KMS-11 (cell line): ENCODE measurements at regions not wholly inside any gene's neighbourhood (a gene's known extent, or its start where the extent isn't known, plus 50 kb on each side); places are given as distances from the start of the nearest gene placed in this dataset.

ENCODE experiments used
- H2AFZ ChIP-seq: fragments of 200-600 bp; sonication (generic); 2 replicates; pipeline ENCODE4 v1.6.1; 2016; ENCODE audit warnings: antibody characterized with exemption, mixed run types, low read depth
- H3K27ac ChIP-seq: fragments of 200-600 bp; sonication (generic); 2 replicates; pipeline ENCODE4 v1.6.1; 2016; ENCODE audit warnings: mild to moderate bottlenecking, mixed run types
- H3K27me3 ChIP-seq: fragments of 200-600 bp; sonication (generic); 2 replicates; pipeline ENCODE4 v1.6.1; 2017; ENCODE audit warnings: mild to moderate bottlenecking, low read depth, mixed run types, moderate library complexity; ENCODE audit not compliant: insufficient read depth
- H3K36me3 ChIP-seq: fragments of 200-600 bp; sonication (generic); 2 replicates; pipeline ENCODE4 v1.6.1; 2017; ENCODE audit warnings: mild to moderate bottlenecking, mixed run types; ENCODE audit not compliant: insufficient read depth
- H3K4me1 ChIP-seq: fragments of 200-600 bp; sonication (generic); 2 replicates; pipeline ENCODE4 v1.6.1; 2016; ENCODE audit warnings: mild to moderate bottlenecking, low read depth, mixed run types; ENCODE audit not compliant: poor library complexity, severe bottlenecking
- H3K4me2 ChIP-seq: fragments of 200-600 bp; sonication (generic); 2 replicates; pipeline ENCODE4 v1.7.0; 2016; ENCODE audit warnings: mild to moderate bottlenecking, mixed run types
- H3K4me3 ChIP-seq: fragments of 200-600 bp; sonication (generic); IDR thresholded peaks from 2 replicates; pipeline ENCODE4 v1.6.1; 2017; ENCODE audit warnings: low read depth, low read length, mixed read lengths; ENCODE audit not compliant: insufficient read depth
- H3K79me2 ChIP-seq: fragments of 200-600 bp; sonication (generic); 2 replicates; pipeline ENCODE4 v1.6.1; 2016; ENCODE audit warnings: low read depth, mixed run types; ENCODE audit not compliant: insufficient read depth
- H3K9ac ChIP-seq: fragments of 200-600 bp; sonication (generic); 2 replicates; pipeline ENCODE4 v1.6.1; 2016; ENCODE audit warnings: mild to moderate bottlenecking, mixed run types
- H4K20me1 ChIP-seq: fragments of 200-600 bp; sonication (generic); 2 replicates; pipeline ENCODE4 v1.6.1; 2016; ENCODE audit warnings: mild to moderate bottlenecking, mixed run types; ENCODE audit not compliant: insufficient read depth
- CTCF ChIP-seq: fragments of 200-600 bp; sonication (generic); conservative IDR thresholded peaks from 2 replicates; pipeline ENCODE4 v1.6.1; 2017; ENCODE audit warnings: low read depth, mild to moderate bottlenecking, antibody characterized with exemption, low read length, moderate library complexity, mixed read lengths

DNA sequence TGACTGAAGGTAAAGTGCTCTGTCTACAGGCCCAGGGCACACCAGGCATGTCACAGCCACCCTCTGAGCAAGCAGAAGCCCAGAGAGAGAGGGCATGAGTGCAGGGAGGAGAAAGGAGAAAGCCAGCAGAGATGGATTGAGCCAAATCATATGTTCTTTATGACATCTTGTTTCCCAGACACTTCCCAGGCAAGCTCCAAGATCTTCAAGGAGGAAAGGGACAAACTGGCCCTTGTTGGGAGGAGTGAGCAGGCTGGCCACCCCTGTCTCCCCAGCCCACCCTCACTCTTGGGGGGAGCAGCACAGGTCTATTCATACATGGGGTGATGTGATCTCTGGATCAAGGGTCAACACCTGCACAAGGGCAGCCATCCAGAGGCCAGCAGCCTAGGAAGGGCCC, 298.8 kb downstream of the UQCRFS1 start:
- Histone ChIP-seq H3K4me2 (no peak overlapping the region), H3K36me3 (no peaks in the 10 kb centered on the region), H3K4me1 (no peaks in the 10 kb centered on the region), H3K4me3 (no peak overlapping the region), H3K27ac (no peak overlapping the region), H3K9ac (no peak overlapping the region), H2AFZ (no peak overlapping the region), H3K79me2 (no peaks in the 10 kb centered on the region), H4K20me1 (no peaks in the 10 kb centered on the region), H3K27me3 (no peaks in the 10 kb centered on the region)
- no peak for TF ChIP-seq CTCF

DNA sequence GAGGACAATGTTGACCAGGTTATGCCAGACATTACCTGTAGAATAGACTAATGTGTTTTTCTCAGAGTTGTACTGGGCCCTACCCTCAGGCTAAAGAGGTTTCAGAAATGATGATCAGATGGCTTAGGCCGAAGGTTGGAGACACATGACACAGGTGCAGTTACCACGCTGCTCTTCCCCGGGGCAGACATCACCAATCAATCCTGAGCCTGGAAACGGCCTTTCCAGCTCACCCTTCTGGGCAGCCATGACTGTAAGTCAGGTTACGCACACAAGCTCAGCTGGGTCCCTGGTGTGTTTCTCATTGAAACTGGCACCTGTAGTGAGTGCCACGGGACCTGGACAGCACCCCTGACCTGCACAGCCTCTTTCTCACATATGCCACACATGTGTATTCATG, 299.3 kb downstream of the UQCRFS1 start:
- Histone ChIP-seq H3K4me3 (no peak overlapping the region), H3K9ac (no peak overlapping the region), H3K4me1 (no peaks in the 10 kb centered on the region), H3K27me3 (no peaks in the 10 kb centered on the region), H2AFZ (no peak overlapping the region), H3K27ac (no peak overlapping the region), H3K79me2 (no peaks in the 10 kb centered on the region), H3K36me3 (no peaks in the 10 kb centered on the region), H3K4me2 (no peak overlapping the region), H4K20me1 (no peaks in the 10 kb centered on the region)
- TF ChIP-seq CTCF: no peak

DNA sequence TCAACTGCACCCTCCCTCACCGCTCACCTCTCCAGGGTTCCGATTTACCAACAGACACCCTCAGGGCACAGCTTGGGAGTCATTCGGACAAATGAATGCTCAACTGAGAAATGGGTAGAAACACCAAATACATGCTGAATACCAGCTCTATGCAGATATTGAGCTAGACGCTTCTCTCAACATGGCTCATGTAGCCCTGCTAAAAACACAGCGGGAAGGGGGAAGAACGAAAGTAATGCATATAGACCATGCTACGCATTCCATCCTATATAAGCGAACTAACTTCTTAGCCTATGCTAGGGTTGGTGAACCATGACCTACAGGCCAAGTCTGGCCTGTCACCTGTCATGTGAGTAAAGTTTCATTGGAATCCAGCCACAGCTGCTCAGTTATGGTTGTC, 304.0 kb downstream of the UQCRFS1 start:
- no peak overlapping the region for H3K4me2 ChIP-seq
- no peak overlapping the region for H3K9ac ChIP-seq
- no peak overlapping the region for H2AFZ ChIP-seq
- no peaks in the 10 kb centered on the region for H4K20me1 ChIP-seq
- no peak overlapping the region for H3K4me3 ChIP-seq
- no peaks in the 10 kb centered on the region for H3K79me2 ChIP-seq
- no peak for TF ChIP-seq CTCF
- H3K27me3 ChIP-seq: no peaks in the 10 kb centered on the region
- H3K36me3 ChIP-seq: no peaks in the 10 kb centered on the region
- H3K27ac ChIP-seq: no peak overlapping the region
- no peaks in the 10 kb centered on the region for H3K4me1 ChIP-seq

- Histone ChIP-seq H3K4me2 (no peak overlapping the region), H3K4me1 (no peaks in the 10 kb centered on the region), H3K9ac (no peak overlapping the region), H3K27ac (no peak overlapping the region), H3K4me3 (no peak overlapping the region), H3K79me2 (no peaks in the 10 kb centered on the region), H4K20me1 (no peaks in the 10 kb centered on the region), H3K36me3 (no peaks in the 10 kb centered on the region), H3K27me3 (no peaks in the 10 kb centered on the region), H2AFZ (no peak overlapping the region)
- no peak for TF ChIP-seq CTCF
These were observed 305.4 kb downstream of the UQCRFS1 start for GRCh38 chr19:28907534-28907933.

GRCh38 chr19:28905996-28906395, 307.0 kb downstream of the UQCRFS1 start:
- no peak for TF ChIP-seq CTCF
- Histone ChIP-seq H3K4me2 (no peak overlapping the region), H3K27me3 (no peaks in the 10 kb centered on the region), H3K36me3 (no peaks in the 10 kb centered on the region), H3K27ac (no peak overlapping the region), H3K4me3 (no peak overlapping the region), H2AFZ (no peak overlapping the region), H3K4me1 (no peaks in the 10 kb centered on the region), H3K9ac (no peak overlapping the region), H4K20me1 (no peaks in the 10 kb centered on the region), H3K79me2 (no peaks in the 10 kb centered on the region)
